GM12878 (cell line): ENCODE measurements at regions not wholly inside any gene's neighbourhood (a gene's known extent, or its start where the extent isn't known, plus 50 kb on each side); places are given as distances from the start of the nearest gene placed in this dataset.

ENCODE experiments used
- ATAC-seq: fragments of 200-7000 bp; cut with Tn5 transposase; 3 replicates; pipeline ENCODE4 v1.9.1; 2020; ENCODE audit warnings: mild to moderate bottlenecking, moderate library complexity
- BruUV-seq: library from RNA; stranded (reverse); fragments of 400-500 nt; replicated peaks from 2 replicates; lab custom pipeline; 2021; lab: Mats Ljungman, UMichigan
- CTCF ChIA-PET: fragments of 300-600 bp; sonication (Branson Sonifier 250); formaldehyde crosslinking; extraction: SDS; loops from one replicate; lab custom pipeline; 2021; ENCODE audit warnings: inconsistent platforms; lab: Yijun Ruan, JAX
- POLR2A ChIA-PET: fragments of 350-600 bp; formaldehyde crosslinking; extraction: SDS; loops from one replicate; lab custom pipeline; 2021; ENCODE audit warnings: inconsistent platforms; lab: Charles Lee
- RAD21 ChIA-PET: fragments of 300-600 bp; sonication (Branson Sonifier 250); formaldehyde crosslinking; loops from one replicate; lab custom pipeline; 2023; ENCODE audit warnings: antibody characterized with exemption; ENCODE audit not compliant: unreplicated experiment; lab: Charles Lee
- SMC1A ChIA-PET: fragments of 300-600 bp; sonication (Branson Sonifier 250); formaldehyde crosslinking; loops from one replicate; lab custom pipeline; 2023; ENCODE audit not compliant: unreplicated experiment, uncharacterized antibody; lab: Charles Lee
- DNase-seq: peaks from one replicate; pipeline ENCODE4 v3.0.0-alpha.2; 2011; ENCODE audit warnings: low read depth, low spot score
- FAIRE-seq: peaks from 3 replicates; lab custom pipeline; 2011; peaks lifted over from hg19 to GRCh38; lab: Jason Lieb, UNC
- H2AFZ ChIP-seq: 2 replicates; pipeline ENCODE4 v1.6.0; 2011; ENCODE audit warnings: low read depth, low read length, control low read depth; ENCODE audit not compliant: control insufficient read depth
- H3K27ac ChIP-seq: 2 replicates; pipeline ENCODE4 v1.5.1; 2011; ENCODE audit warnings: control low read depth; ENCODE audit not compliant: control insufficient read depth, insufficient read depth
- H3K27me3 ChIP-seq, 2 experiments: replicated peaks in 1 of 2; 2 replicates each; pipeline versions ENCODE4 v1.6.0 to v1.6.1; 2011; ENCODE audit warnings: low read length in 1 of 2; ENCODE audit not compliant: control insufficient read depth in 2 of 2, insufficient read depth in 2 of 2
- H3K36me3 ChIP-seq, 2 experiments: 2 replicates each; pipeline ENCODE4 v1.5.1; 2011; ENCODE audit warnings: low read length in 1 of 2; ENCODE audit not compliant: control insufficient read depth in 2 of 2, insufficient read depth in 2 of 2
- H3K4me1 ChIP-seq: 2 replicates; pipeline ENCODE4 v1.6.1; 2011; ENCODE audit warnings: mild to moderate bottlenecking, low read length, moderate library complexity, mixed read lengths; ENCODE audit not compliant: control insufficient read depth, insufficient read depth
- H3K4me2 ChIP-seq: 2 replicates; pipeline ENCODE4 v1.6.0; 2011; ENCODE audit warnings: control low read depth; ENCODE audit not compliant: control insufficient read depth, insufficient read depth
- H3K4me3 ChIP-seq: fragments of 200-600 bp; sonication (generic); 2 replicates; pipeline ENCODE4 v1.5.1; 2016
- H3K79me2 ChIP-seq: 2 replicates; pipeline ENCODE4 v1.6.0; 2011; ENCODE audit warnings: low read length; ENCODE audit not compliant: control insufficient read depth, insufficient read depth
- H3K9ac ChIP-seq: 2 replicates; pipeline ENCODE4 v1.8.0; 2011; ENCODE audit warnings: low read length, control low read depth, mixed read lengths; ENCODE audit not compliant: control insufficient read depth, insufficient read depth
- H3K9me3 ChIP-seq: replicated peaks from 3 replicates; pipeline ENCODE4 v1.5.1; 2011; ENCODE audit warnings: mild to moderate bottlenecking, low read length; ENCODE audit not compliant: control insufficient read depth, insufficient read depth
- H4K20me1 ChIP-seq: 2 replicates; pipeline ENCODE4 v1.6.0; 2011; ENCODE audit not compliant: control insufficient read depth, insufficient read depth
- ATF7 ChIP-seq: fragments of 450-650 bp; IDR thresholded peaks from 2 replicates; pipeline ENCODE4 v1.6.1; 2016; ENCODE audit warnings: low read depth, mild to moderate bottlenecking
- HDAC2 ChIP-seq: fragments of 200-600 bp; sonication (generic); IDR thresholded peaks from 2 replicates; pipeline ENCODE4 v1.6.1; 2017
- IRF4 ChIP-seq: IDR thresholded peaks from 2 replicates; pipeline ENCODE4 v1.6.1; 2011; ENCODE audit warnings: low read depth, low read length
- JUND ChIP-seq: IDR thresholded peaks from 2 replicates; pipeline ENCODE4 v1.6.1; 2012; ENCODE audit warnings: low read depth, mild to moderate bottlenecking, low read length, improper control_type of control experiment, moderate library complexity
- MEF2A ChIP-seq: IDR thresholded peaks from 2 replicates; pipeline ENCODE4 v1.6.1; 2011; ENCODE audit warnings: low read depth, mild to moderate bottlenecking, low read length, moderate library complexity; ENCODE audit not compliant: insufficient read depth
- NBN ChIP-seq: fragments of 450-650 bp; IDR thresholded peaks from 2 replicates; pipeline ENCODE4 v1.6.1; 2016
- TARDBP ChIP-seq: IDR thresholded peaks from 2 replicates; pipeline ENCODE4 v1.6.1; 2016; ENCODE audit warnings: borderline replicate concordance
- WGBS: methylation state at CpG from one replicate; pipeline ENCODE4 v1.1.6; 2016; ENCODE audit warnings: low lambda C conversion rate; ENCODE audit not compliant: insufficient replicate concordance, insufficient coverage; ENCODE audit errors: missing lambda C conversion rate; 5-methylcytosine and 5-hydroxymethylcytosine counted together
- in situ Hi-C: fragments of 300-500 bp; cut with MboI; formaldehyde crosslinking; loops from 9 replicates; pipeline ENCODE4 v1.14.3; 2018; ENCODE audit warnings: mixed read lengths
- intact Hi-C: fragments of 100-400 bp; cut with micrococcal nuclease; formaldehyde crosslinking; loops from one replicate; pipeline ENCODE4 v1.14.2; 2022; ENCODE audit not compliant: unreplicated experiment
- TF ChIP-seq, protein P1 (sequence below): fragments of 450-650 bp; formaldehyde crosslinking; IDR thresholded peaks from 2 replicates; pipeline ENCODE4 v1.4.0; 2020; ENCODE audit warnings: mild to moderate bottlenecking, moderate library complexity
- TF ChIP-seq, protein P2 (sequence below): fragments of 450-650 bp; conservative IDR thresholded peaks from 2 replicates; pipeline ENCODE4 v1.6.1; 2017; ENCODE audit warnings: mild to moderate bottlenecking, moderate library complexity
- TF ChIP-seq, protein P3 (sequence below): fragments of 450-650 bp; IDR thresholded peaks from 2 replicates; pipeline ENCODE4 v1.6.1; 2016; ENCODE audit warnings: mild to moderate bottlenecking
- TF ChIP-seq, protein P4 (sequence below): fragments of 450-650 bp; IDR thresholded peaks from 2 replicates; pipeline ENCODE4 v1.6.1; 2017; ENCODE audit warnings: antibody characterized with exemption, mild to moderate bottlenecking, moderate library complexity
- TF ChIP-seq, protein P5 (sequence below): fragments of 450-650 bp; IDR thresholded peaks from 2 replicates; pipeline ENCODE4 v1.6.1; 2018; ENCODE audit warnings: borderline replicate concordance, mild to moderate bottlenecking; ENCODE audit not compliant: partially characterized antibody

DNA sequence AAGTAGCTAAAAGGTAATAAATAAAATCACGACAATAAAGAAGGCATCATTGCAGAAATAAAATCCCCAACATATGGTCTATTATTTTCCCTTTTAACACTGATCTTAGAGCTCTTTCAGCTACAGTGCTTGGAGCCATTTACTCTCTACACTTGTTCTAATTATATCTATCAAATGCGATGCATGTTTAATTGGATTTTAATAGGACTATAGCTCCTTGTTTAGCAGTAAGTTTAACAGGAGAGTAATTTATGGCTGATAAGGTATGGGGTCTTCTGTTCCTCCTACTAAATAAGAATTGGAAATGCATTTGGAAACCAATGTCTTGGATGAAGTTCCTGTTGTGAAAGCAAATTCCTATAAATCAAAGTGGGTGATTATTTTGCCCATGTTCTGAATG, 304.2 kb upstream of the PTPRD start (continued):
- TF ChIP-seq TARDBP: no peak
- TF ChIP-seq JUND: no peak
- TF ChIP-seq MEF2A: no peak
- TF ChIP-seq ATF7: no peak
- TF ChIP-seq, protein P1, sequence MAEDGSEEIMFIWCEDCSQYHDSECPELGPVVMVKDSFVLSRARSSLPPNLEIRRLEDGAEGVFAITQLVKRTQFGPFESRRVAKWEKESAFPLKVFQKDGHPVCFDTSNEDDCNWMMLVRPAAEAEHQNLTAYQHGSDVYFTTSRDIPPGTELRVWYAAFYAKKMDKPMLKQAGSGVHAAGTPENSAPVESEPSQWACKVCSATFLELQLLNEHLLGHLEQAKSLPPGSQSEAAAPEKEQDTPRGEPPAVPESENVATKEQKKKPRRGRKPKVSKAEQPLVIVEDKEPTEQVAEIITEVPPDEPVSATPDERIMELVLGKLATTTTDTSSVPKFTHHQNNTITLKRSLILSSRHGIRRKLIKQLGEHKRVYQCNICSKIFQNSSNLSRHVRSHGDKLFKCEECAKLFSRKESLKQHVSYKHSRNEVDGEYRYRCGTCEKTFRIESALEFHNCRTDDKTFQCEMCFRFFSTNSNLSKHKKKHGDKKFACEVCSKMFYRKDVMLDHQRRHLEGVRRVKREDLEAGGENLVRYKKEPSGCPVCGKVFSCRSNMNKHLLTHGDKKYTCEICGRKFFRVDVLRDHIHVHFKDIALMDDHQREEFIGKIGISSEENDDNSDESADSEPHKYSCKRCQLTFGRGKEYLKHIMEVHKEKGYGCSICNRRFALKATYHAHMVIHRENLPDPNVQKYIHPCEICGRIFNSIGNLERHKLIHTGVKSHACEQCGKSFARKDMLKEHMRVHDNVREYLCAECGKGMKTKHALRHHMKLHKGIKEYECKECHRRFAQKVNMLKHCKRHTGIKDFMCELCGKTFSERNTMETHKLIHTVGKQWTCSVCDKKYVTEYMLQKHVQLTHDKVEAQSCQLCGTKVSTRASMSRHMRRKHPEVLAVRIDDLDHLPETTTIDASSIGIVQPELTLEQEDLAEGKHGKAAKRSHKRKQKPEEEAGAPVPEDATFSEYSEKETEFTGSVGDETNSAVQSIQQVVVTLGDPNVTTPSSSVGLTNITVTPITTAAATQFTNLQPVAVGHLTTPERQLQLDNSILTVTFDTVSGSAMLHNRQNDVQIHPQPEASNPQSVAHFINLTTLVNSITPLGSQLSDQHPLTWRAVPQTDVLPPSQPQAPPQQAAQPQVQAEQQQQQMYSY: no peak
- TF ChIP-seq NBN: no peak
- TF ChIP-seq, protein P2, sequence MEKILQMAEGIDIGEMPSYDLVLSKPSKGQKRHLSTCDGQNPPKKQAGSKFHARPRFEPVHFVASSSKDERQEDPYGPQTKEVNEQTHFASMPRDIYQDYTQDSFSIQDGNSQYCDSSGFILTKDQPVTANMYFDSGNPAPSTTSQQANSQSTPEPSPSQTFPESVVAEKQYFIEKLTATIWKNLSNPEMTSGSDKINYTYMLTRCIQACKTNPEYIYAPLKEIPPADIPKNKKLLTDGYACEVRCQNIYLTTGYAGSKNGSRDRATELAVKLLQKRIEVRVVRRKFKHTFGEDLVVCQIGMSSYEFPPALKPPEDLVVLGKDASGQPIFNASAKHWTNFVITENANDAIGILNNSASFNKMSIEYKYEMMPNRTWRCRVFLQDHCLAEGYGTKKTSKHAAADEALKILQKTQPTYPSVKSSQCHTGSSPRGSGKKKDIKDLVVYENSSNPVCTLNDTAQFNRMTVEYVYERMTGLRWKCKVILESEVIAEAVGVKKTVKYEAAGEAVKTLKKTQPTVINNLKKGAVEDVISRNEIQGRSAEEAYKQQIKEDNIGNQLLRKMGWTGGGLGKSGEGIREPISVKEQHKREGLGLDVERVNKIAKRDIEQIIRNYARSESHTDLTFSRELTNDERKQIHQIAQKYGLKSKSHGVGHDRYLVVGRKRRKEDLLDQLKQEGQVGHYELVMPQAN: no peak

DNA sequence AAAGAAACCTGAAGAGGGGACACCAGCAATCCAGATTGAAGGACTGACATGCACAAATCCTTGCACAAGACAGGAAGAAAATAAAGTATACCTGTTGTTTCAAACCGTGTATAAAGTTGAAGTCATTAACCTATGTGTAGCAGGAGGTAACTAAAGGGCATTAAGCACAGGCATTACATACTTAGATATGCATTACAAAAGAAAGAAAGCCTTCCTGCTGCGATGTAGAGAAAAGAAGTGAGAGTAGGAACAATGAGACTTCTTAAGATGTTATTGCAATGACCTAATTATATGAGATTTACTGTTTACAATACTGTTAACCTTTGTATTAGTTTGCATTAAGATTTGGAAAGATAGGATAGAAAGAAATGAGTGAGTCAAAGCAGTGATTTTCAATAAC, 308.9 kb upstream of the PTPRD start:
- DNase-seq (no peak), ATAC-seq (no peak), FAIRE-seq (no peak)
- H3K36me3 ChIP-seq: no peaks in the 10 kb centered on the region
- no peak overlapping the region for H3K4me2 ChIP-seq
- no peaks in the 10 kb centered on the region for H4K20me1 ChIP-seq
- RAD21 ChIA-PET: no interaction called here
- in situ Hi-C loops (no loop called here), intact Hi-C loops (no loop called here)
- CTCF ChIA-PET: no interaction called here
- BruUV-seq: no TSS peak
- H3K27ac ChIP-seq: no peak overlapping the region
- H3K9ac ChIP-seq: no peak overlapping the region
- no peaks in the 10 kb centered on the region for H3K27me3 ChIP-seq
- H3K9me3 ChIP-seq: no peaks in the 10 kb centered on the region
- H3K4me1 ChIP-seq: no peaks in the 10 kb centered on the region
- SMC1A ChIA-PET: no interaction called here
- H3K79me2 ChIP-seq: no peaks in the 10 kb centered on the region
- POLR2A ChIA-PET: no interaction called here
- no peak overlapping the region for H2AFZ ChIP-seq
- H3K4me3 ChIP-seq: no peak overlapping the region
- WGBS: 0% methylated on average over 2 of the region's 2 CpGs
- TF ChIP-seq HDAC2: no peak
- TF ChIP-seq, protein P3, sequence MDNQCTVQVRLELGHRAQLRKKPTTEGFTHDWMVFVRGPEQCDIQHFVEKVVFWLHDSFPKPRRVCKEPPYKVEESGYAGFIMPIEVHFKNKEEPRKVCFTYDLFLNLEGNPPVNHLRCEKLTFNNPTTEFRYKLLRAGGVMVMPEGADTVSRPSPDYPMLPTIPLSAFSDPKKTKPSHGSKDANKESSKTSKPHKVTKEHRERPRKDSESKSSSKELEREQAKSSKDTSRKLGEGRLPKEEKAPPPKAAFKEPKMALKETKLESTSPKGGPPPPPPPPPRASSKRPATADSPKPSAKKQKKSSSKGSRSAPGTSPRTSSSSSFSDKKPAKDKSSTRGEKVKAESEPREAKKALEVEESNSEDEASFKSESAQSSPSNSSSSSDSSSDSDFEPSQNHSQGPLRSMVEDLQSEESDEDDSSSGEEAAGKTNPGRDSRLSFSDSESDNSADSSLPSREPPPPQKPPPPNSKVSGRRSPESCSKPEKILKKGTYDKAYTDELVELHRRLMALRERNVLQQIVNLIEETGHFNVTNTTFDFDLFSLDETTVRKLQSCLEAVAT: no peak
- TF ChIP-seq, protein P4, sequence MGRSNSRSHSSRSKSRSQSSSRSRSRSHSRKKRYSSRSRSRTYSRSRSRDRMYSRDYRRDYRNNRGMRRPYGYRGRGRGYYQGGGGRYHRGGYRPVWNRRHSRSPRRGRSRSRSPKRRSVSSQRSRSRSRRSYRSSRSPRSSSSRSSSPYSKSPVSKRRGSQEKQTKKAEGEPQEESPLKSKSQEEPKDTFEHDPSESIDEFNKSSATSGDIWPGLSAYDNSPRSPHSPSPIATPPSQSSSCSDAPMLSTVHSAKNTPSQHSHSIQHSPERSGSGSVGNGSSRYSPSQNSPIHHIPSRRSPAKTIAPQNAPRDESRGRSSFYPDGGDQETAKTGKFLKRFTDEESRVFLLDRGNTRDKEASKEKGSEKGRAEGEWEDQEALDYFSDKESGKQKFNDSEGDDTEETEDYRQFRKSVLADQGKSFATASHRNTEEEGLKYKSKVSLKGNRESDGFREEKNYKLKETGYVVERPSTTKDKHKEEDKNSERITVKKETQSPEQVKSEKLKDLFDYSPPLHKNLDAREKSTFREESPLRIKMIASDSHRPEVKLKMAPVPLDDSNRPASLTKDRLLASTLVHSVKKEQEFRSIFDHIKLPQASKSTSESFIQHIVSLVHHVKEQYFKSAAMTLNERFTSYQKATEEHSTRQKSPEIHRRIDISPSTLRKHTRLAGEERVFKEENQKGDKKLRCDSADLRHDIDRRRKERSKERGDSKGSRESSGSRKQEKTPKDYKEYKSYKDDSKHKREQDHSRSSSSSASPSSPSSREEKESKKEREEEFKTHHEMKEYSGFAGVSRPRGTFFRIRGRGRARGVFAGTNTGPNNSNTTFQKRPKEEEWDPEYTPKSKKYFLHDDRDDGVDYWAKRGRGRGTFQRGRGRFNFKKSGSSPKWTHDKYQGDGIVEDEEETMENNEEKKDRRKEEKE: no peak
- TF ChIP-seq, protein P5, sequence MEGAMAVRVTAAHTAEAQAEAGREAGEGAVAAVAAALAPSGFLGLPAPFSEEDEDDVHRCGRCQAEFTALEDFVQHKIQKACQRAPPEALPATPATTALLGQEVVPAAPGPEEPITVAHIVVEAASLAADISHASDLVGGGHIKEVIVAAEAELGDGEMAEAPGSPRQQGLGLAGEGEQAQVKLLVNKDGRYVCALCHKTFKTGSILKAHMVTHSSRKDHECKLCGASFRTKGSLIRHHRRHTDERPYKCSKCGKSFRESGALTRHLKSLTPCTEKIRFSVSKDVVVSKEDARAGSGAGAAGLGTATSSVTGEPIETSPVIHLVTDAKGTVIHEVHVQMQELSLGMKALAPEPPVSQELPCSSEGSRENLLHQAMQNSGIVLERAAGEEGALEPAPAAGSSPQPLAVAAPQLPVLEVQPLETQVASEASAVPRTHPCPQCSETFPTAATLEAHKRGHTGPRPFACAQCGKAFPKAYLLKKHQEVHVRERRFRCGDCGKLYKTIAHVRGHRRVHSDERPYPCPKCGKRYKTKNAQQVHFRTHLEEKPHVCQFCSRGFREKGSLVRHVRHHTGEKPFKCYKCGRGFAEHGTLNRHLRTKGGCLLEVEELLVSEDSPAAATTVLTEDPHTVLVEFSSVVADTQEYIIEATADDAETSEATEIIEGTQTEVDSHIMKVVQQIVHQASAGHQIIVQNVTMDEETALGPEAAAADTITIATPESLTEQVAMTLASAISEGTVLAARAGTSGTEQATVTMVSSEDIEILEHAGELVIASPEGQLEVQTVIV: no peak
- TF ChIP-seq IRF4: no peak
